Upper lobe of left lung (tissue), 6 donors: ENCODE measurements at regions not wholly inside any gene's neighbourhood (a gene's known extent, or its start where the extent isn't known, plus 50 kb on each side); places are given as distances from the start of the nearest gene placed in this dataset.

ENCODE experiments used
- ATAC-seq, 2 donors: fragments of 200-7000 bp; cut with Tn5 transposase; one replicate each; pipeline ENCODE4 v1.9.1; 2022; ENCODE audit warnings: mild to moderate bottlenecking in 2 of 2, moderate library complexity in 2 of 2; ENCODE audit not compliant: low FRiP score in 2 of 2
- DNase-seq, 2 donors: peaks; one replicate each; pipeline ENCODE4 v3.0.0-alpha.2; 2019 to 2020
- H3K27ac ChIP-seq, 4 donors: fragments of 200-600 bp; sonication (generic); one replicate each; pipeline ENCODE4 v1.5.1; 2016 to 2019
- H3K27me3 ChIP-seq, 4 donors: fragments of 200-600 bp; sonication (generic); one replicate each; pipeline ENCODE4 v1.5.1; 2017 to 2019
- H3K36me3 ChIP-seq, 4 donors: fragments of 200-600 bp; sonication (generic); one replicate each; pipeline ENCODE4 v1.5.1; 2016 to 2019
- H3K4me1 ChIP-seq, 4 donors: fragments of 200-600 bp; sonication (generic); one replicate each; pipeline ENCODE4 v1.5.1; 2018 to 2019
- H3K4me3 ChIP-seq, 4 donors: fragments of 200-600 bp; sonication (generic); one replicate each; pipeline ENCODE4 v1.5.1; 2017 to 2019; ENCODE audit warnings: mild to moderate bottlenecking in 2 of 4, moderate library complexity in 1 of 4
- H3K9me3 ChIP-seq, 4 donors: fragments of 200-600 bp; sonication (generic); one replicate each; pipeline ENCODE4 v1.5.1; 2018 to 2019
- CTCF ChIP-seq, 6 experiments: fragments of 450-650 bp in 4 of 6; fragments of 200-600 bp in 2 of 6; sonication (generic) in 2 of 6; IDR thresholded peaks; one replicate each; pipeline ENCODE4 v1.5.1; 2016 to 2019; ENCODE audit warnings: antibody characterized with exemption in 6 of 6
- EP300 ChIP-seq, 4 donors: sonication (generic); formaldehyde crosslinking; IDR thresholded peaks; one replicate each; pipeline ENCODE4 v1.5.1; 2017; ENCODE audit warnings: antibody characterized with exemption in 4 of 4, control low read depth in 2 of 4
- POLR2A ChIP-seq, 4 donors: fragments of 450-650 bp; IDR thresholded peaks; one replicate each; pipeline ENCODE4 v1.5.1; 2016 to 2017; ENCODE audit warnings: antibody characterized with exemption in 4 of 4, mild to moderate bottlenecking in 2 of 4
- POLR2AphosphoS5 ChIP-seq, 2 donors: sonication (generic); formaldehyde crosslinking; IDR thresholded peaks; one replicate each; pipeline ENCODE4 v1.5.1; 2017; ENCODE audit warnings: antibody characterized with exemption in 2 of 2
- WGBS, 2 donors: methylation state at CpG; one replicate each; pipeline ENCODE4 v1.1.5; 2017 to 2018; 5-methylcytosine and 5-hydroxymethylcytosine counted together
- donor health status: DM: no; HTN: no; CAD: no; lungs with moderate emphysema.
- donor health status: DM: no; HTN: yes; CAD: no; lungs with severe emphysema.

GRCh38 chr7:21327422-21328409 lies 100.2 kb upstream of the SP4 start:
- no peak for ATAC-seq
- no peaks in the 10 kb centered on the region for H3K36me3 ChIP-seq
- H3K9me3 ChIP-seq, result no peaks in the 10 kb centered on the region
- WGBS, 2 donors, result 95 to 96% methylated on average over 4 of the region's 4 CpGs
- no peak for DNase-seq
- H3K27ac ChIP-seq, result no peak overlapping the region
- H3K4me3 ChIP-seq, result no peak overlapping the region
- no peaks in the 10 kb centered on the region for H3K27me3 ChIP-seq
- TF ChIP-seq POLR2A (IDR thresholded peaks at IDR 0.05), result no peak
- no peak for TF ChIP-seq CTCF (IDR thresholded peaks at IDR 0.05)
- no peak for TF ChIP-seq POLR2AphosphoS5 (IDR thresholded peaks at IDR 0.05)
- TF ChIP-seq EP300 (IDR thresholded peaks at IDR 0.05), result no peak
- no peaks in the 10 kb centered on the region for H3K4me1 ChIP-seq

GRCh38 chr7:21330462-21331178 lies 97.3 kb upstream of the SP4 start:
- Histone ChIP-seq H3K27me3 (no peaks in the 10 kb centered on the region), H3K4me3 (no peak overlapping the region), H3K4me1 (no peaks in the 10 kb centered on the region), H3K36me3 (no peaks in the 10 kb centered on the region), H3K27ac (no peak overlapping the region), H3K9me3 (no peaks in the 10 kb centered on the region)
- ATAC-seq (no peak), DNase-seq (peak in 1 of 2 donors; percentile 77)
- TF ChIP-seq POLR2A (IDR thresholded peaks at IDR 0.05) (no peak), EP300 (IDR thresholded peaks at IDR 0.05) (no peak), POLR2AphosphoS5 (IDR thresholded peaks at IDR 0.05) (no peak), CTCF (IDR thresholded peaks at IDR 0.05) (no peak)
- 96 to 97% methylated on average over 13 to 18 of the region's 31 CpGs for WGBS, 2 donors

GRCh38 chr7:21334906-21335305 lies 93.0 kb upstream of the SP4 start:
- Histone ChIP-seq H3K27ac (no peak overlapping the region), H3K9me3 (no peaks in the 10 kb centered on the region), H3K4me1 (no peaks in the 10 kb centered on the region), H3K36me3 (no peaks in the 10 kb centered on the region), H3K4me3 (no peak overlapping the region), H3K27me3 (no peaks in the 10 kb centered on the region)
- ATAC-seq, result no peak
- WGBS, 2 donors, result 69 to 79% methylated on average over 1 of the region's 1 CpG
- no peak for DNase-seq
- no peak for TF ChIP-seq CTCF (IDR thresholded peaks at IDR 0.05)
- TF ChIP-seq POLR2A (IDR thresholded peaks at IDR 0.05), result no peak
- TF ChIP-seq EP300 (IDR thresholded peaks at IDR 0.05), result no peak
- TF ChIP-seq POLR2AphosphoS5 (IDR thresholded peaks at IDR 0.05), result no peak

- DNase-seq (no peak), ATAC-seq (no peak)
- no peaks in the 10 kb centered on the region for H3K4me1 ChIP-seq
- H3K27me3 ChIP-seq, result no peaks in the 10 kb centered on the region
- 84 to 86% methylated on average over 7 of the region's 7 CpGs for WGBS, 2 donors
- H3K36me3 ChIP-seq, result no peaks in the 10 kb centered on the region
- no peak overlapping the region for H3K27ac ChIP-seq
- TF ChIP-seq EP300 (IDR thresholded peaks at IDR 0.05) (no peak), CTCF (IDR thresholded peaks at IDR 0.05) (no peak), POLR2AphosphoS5 (IDR thresholded peaks at IDR 0.05) (no peak), POLR2A (IDR thresholded peaks at IDR 0.05) (no peak)
- no peaks in the 10 kb centered on the region for H3K9me3 ChIP-seq
- no peak overlapping the region for H3K4me3 ChIP-seq
Observed at GRCh38 chr7:21336743-21337142, 91.1 kb upstream of the SP4 start.
